ENCODE measurements at regions not wholly inside any gene's neighbourhood (a gene's known extent, or its start where the extent isn't known, plus 50 kb on each side); places are given as distances from the start of the nearest gene placed in this dataset.

DNA sequence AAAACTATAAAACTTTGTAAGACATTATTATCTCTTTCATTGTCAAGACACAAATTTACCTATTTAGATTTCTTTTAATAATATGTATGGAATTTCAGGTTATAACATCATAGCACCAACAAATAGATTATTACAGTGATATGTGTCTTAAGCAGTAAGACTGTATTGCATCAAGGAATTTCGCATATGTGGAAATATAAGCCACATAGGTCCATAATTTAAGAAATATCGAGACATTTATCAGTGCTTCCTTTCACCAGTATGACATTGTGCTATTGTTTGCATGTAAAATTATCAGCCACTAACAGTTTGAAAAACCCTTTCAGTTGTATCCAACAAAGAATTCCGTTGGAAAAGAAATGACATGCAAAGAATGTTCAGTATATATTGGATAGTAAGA is 186.7 kb upstream of the RASA1 start:
- Histone ChIP-seq H3K36me3 (no peaks in the 10 kb centered on the region), H3K4me3 (no peak overlapping the region), H3K9me3 (no peaks in the 10 kb centered on the region), H3K27ac (replicated peaks in 1 of 4) (no peak overlapping the region), H3K27me3 (no peaks in the 10 kb centered on the region), H3K4me1 (no peaks in the 10 kb centered on the region)
- intact Hi-C loops (cut with DNase I) = no loop called here
- DNase-seq (ENCODE audit: extremely low spot score) = no peak
- TF ChIP-seq POLR2A (IDR thresholded peaks at IDR 0.05; ENCODE audit: low read depth) = no peak
- no peak for TF ChIP-seq EP300 (IDR thresholded peaks at IDR 0.05)
- TF ChIP-seq POLR2AphosphoS5 (IDR thresholded peaks at IDR 0.05) = no peak
- TF ChIP-seq, protein P1, sequence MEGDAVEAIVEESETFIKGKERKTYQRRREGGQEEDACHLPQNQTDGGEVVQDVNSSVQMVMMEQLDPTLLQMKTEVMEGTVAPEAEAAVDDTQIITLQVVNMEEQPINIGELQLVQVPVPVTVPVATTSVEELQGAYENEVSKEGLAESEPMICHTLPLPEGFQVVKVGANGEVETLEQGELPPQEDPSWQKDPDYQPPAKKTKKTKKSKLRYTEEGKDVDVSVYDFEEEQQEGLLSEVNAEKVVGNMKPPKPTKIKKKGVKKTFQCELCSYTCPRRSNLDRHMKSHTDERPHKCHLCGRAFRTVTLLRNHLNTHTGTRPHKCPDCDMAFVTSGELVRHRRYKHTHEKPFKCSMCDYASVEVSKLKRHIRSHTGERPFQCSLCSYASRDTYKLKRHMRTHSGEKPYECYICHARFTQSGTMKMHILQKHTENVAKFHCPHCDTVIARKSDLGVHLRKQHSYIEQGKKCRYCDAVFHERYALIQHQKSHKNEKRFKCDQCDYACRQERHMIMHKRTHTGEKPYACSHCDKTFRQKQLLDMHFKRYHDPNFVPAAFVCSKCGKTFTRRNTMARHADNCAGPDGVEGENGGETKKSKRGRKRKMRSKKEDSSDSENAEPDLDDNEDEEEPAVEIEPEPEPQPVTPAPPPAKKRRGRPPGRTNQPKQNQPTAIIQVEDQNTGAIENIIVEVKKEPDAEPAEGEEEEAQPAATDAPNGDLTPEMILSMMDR (IDR thresholded peaks at IDR 0.05) = no peak
- 54% methylated on average over 3 of the region's 3 CpGs for WGBS

DNA sequence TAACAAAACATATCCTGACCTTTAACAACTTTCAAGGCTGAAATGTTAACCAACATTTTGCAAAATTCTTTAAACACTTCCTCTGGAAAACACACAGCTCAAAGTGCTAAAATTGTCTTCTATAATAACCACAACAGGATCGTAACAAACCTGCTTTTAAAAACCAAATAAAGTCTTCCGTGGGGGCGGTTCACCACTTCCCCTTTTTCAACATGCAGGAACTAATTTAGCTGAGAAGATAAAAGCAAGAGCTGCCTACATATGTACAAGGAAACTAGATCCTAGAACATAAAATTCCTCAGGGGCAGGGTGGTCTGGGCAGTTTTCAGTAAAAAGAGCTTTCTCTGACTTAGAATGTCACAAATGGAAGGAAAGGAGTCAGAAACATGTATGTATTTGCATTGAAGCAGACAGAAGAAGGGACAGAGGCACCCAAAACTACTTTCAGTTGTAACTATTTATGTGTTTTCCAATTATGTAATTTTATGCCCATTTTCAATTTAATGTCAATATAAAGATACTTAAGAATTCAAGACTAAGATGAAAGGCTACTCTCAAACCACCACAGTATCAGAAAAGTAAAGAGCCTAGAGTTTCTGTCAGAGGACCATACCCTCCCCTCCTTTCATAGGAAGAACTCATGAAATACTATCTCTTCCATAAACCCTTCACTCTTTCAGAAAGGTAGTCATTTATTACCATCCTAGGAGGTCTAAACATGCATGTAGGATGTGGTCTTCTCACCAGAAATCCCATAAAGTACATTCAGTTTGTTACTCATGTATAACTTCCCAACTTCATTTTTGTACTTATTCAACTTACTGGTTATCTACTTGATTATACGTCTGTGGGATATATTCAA is 185.9 kb upstream of the RASA1 start:
- Histone ChIP-seq H3K9me3 (no peaks in the 10 kb centered on the region), H3K27me3 (no peaks in the 10 kb centered on the region), H3K4me3 (no peak overlapping the region), H3K27ac (replicated peaks in 1 of 4) (no peak overlapping the region), H3K4me1 (no peaks in the 10 kb centered on the region), H3K36me3 (no peaks in the 10 kb centered on the region)
- intact Hi-C loops (cut with DNase I) = no loop called here
- 60% methylated on average over 4 of the region's 4 CpGs for WGBS
- TF ChIP-seq EP300 (IDR thresholded peaks at IDR 0.05) (no peak), POLR2A (IDR thresholded peaks at IDR 0.05; ENCODE audit: low read depth) (no peak), POLR2AphosphoS5 (IDR thresholded peaks at IDR 0.05) (no peak)
- TF ChIP-seq, protein P1 (IDR thresholded peaks at IDR 0.05) = no peak
- no peak for DNase-seq (ENCODE audit: extremely low spot score)

DNA sequence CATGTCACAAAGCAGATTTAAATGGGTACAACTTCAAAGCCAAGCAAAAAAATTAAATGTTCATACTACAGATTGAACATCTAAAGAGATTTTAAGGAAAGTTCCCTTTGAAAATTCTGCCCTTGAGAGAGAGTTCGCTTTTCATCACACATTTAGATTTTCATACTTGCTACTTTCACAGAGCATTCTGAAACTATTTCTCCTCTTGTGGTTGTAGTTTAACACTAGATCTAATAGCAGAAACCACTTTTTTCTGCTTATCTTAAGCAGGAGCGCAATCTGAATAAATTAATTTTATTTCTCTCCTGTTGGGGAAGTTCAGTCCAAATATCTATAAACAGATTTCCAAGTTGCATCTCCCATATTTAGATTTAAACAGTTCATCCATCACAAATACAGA is 173.3 kb upstream of the RASA1 start:
- Histone ChIP-seq H3K27me3 (no peaks in the 10 kb centered on the region), H3K27ac (replicated peaks in 1 of 4) (no peak overlapping the region), H3K4me3 (no peak overlapping the region), H3K4me1 (no peaks in the 10 kb centered on the region), H3K36me3 (no peaks in the 10 kb centered on the region), H3K9me3 (no peaks in the 10 kb centered on the region)
- no peak for DNase-seq (ENCODE audit: extremely low spot score)
- TF ChIP-seq POLR2A (IDR thresholded peaks at IDR 0.05; ENCODE audit: low read depth) = no peak
- TF ChIP-seq, protein P1 (IDR thresholded peaks at IDR 0.05) = no peak
- no peak for TF ChIP-seq POLR2AphosphoS5 (IDR thresholded peaks at IDR 0.05)
- no peak for TF ChIP-seq EP300 (IDR thresholded peaks at IDR 0.05)
- WGBS = 93% methylated on average over 2 of the region's 2 CpGs
- intact Hi-C loops (cut with DNase I) = no loop called here

DNA sequence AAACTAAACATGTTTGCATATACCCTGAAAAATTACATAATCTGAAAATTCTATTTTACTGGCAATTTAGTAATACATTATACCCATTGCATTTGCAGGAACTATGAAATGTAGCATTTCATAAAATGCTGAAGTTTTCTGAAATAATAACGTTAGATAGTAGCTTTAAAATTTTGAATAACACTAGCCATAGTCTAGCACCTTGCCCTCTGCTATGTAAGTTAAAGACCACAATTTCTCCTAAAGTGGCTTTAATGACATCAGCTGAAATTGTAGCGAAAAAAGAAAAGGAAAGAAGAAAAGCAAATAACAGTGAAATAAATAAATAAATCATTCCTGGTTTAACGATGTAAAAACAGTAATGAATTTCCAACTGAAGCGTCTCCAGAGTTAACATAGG is 172.8 kb upstream of the RASA1 start:
- Histone ChIP-seq H3K27ac (replicated peaks in 1 of 4) (no peak overlapping the region), H3K9me3 (no peaks in the 10 kb centered on the region), H3K4me3 (no peak overlapping the region), H3K27me3 (no peaks in the 10 kb centered on the region), H3K4me1 (no peaks in the 10 kb centered on the region), H3K36me3 (no peaks in the 10 kb centered on the region)
- WGBS = 91% methylated on average over 4 of the region's 4 CpGs
- DNase-seq (ENCODE audit: extremely low spot score) = no peak
- TF ChIP-seq, protein P1 (IDR thresholded peaks at IDR 0.05) = no peak
- TF ChIP-seq EP300 (IDR thresholded peaks at IDR 0.05) = no peak
- intact Hi-C loops (cut with DNase I) = no loop called here

DNA sequence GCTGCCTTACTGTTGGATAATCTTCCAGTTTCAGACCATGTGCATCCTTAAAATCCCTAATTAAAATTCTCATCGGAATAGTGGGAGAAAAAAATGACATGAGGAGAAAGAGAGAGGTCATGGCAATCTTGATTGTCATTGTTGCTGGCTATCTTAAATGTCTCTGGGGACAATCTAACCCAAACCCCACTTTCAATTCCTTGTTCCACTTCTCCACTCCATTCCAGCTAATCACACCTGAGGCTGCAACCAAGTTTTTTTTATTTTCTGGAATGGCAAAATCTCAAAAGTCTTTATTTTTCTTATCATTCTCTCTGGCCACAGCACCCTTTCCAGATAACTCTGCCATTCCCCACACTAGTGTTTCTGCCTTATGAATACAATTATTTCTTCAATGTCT is 171.9 kb upstream of the RASA1 start:
- 89% methylated on average over 1 of the region's 1 CpG for WGBS
- no peak for TF ChIP-seq EP300 (IDR thresholded peaks at IDR 0.05)
- TF ChIP-seq, protein P1 (IDR thresholded peaks at IDR 0.05) = no peak
- TF ChIP-seq POLR2A (IDR thresholded peaks at IDR 0.05; ENCODE audit: low read depth) = no peak
- TF ChIP-seq POLR2AphosphoS5 (IDR thresholded peaks at IDR 0.05) = no peak
- no peak overlapping the region for H3K4me3 ChIP-seq
- intact Hi-C loops (cut with DNase I) = no loop called here
- H3K9me3 ChIP-seq = no peaks in the 10 kb centered on the region
- H3K27ac ChIP-seq (replicated peaks in 1 of 4) = no peak overlapping the region
- no peak for DNase-seq (ENCODE audit: extremely low spot score)
- H3K36me3 ChIP-seq = no peaks in the 10 kb centered on the region
- no peaks in the 10 kb centered on the region for H3K27me3 ChIP-seq
- no peaks in the 10 kb centered on the region for H3K4me1 ChIP-seq

Measured in esophagus muscularis mucosa (tissue), 4 donors.